ENCODE measurements at regions not wholly inside any gene's neighbourhood (a gene's known extent, or its start where the extent isn't known, plus 50 kb on each side); places are given as distances from the start of the nearest gene placed in this dataset.

DNA sequence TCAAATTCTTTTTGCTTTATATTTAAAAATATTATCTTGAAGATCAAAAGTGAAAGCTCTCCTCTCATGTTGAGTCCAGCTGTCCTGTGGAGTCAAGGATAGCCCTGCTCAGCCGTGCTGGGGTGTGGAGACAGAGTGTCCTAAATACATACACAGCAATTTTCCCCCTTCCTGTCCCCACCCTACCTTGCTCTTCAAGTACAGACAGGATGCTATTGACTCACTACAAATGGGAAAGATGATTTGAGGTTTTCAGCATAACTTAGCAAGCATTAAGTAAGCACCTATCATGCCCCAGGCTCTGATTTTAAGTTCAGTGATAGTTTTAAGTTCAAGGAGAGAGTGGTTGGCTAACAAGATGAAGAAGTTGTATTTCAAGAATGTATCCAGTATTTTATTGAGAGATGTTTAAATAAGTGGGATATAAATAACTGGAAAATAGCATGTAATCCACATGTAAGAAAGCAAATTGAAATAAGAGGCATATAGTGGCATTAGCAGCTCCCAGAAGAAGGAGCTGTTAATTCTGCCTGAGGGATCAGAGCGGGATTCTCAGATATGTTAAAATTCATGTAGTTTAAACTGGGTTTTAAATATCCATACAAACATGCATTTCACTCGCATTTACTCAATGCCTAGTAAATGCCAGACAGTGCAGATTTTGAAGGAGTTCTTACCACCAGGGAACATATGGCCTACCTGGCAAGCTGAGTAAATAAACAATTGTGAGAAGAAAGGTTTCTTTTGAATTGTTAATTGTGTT, 183.5 kb upstream of the ANKFN1 start:
- no peak for DNase-seq (ENCODE audit: low read depth in 1 of 2, low spot score in 1 of 2)
- Histone ChIP-seq H3K27ac (replicated peaks) (no peak overlapping the region), H3K27me3 (ENCODE audit: insufficient read depth, poor library complexity, severe bottlenecking) (no peaks in the 10 kb centered on the region), H3K4me3 (replicated peaks; ENCODE audit: insufficient read depth, low read length) (no peak overlapping the region)
- TF ChIP-seq POLR2AphosphoS5 (IDR thresholded peaks at IDR 0.05; ENCODE audit: low read depth) (no peak), GABPA (IDR thresholded peaks at IDR 0.05; ENCODE audit: low read depth) (no peak), SPI1 (IDR thresholded peaks at IDR 0.05; ENCODE audit: borderline replicate concordance, low read depth) (no peak)
- TF ChIP-seq, protein P1, sequence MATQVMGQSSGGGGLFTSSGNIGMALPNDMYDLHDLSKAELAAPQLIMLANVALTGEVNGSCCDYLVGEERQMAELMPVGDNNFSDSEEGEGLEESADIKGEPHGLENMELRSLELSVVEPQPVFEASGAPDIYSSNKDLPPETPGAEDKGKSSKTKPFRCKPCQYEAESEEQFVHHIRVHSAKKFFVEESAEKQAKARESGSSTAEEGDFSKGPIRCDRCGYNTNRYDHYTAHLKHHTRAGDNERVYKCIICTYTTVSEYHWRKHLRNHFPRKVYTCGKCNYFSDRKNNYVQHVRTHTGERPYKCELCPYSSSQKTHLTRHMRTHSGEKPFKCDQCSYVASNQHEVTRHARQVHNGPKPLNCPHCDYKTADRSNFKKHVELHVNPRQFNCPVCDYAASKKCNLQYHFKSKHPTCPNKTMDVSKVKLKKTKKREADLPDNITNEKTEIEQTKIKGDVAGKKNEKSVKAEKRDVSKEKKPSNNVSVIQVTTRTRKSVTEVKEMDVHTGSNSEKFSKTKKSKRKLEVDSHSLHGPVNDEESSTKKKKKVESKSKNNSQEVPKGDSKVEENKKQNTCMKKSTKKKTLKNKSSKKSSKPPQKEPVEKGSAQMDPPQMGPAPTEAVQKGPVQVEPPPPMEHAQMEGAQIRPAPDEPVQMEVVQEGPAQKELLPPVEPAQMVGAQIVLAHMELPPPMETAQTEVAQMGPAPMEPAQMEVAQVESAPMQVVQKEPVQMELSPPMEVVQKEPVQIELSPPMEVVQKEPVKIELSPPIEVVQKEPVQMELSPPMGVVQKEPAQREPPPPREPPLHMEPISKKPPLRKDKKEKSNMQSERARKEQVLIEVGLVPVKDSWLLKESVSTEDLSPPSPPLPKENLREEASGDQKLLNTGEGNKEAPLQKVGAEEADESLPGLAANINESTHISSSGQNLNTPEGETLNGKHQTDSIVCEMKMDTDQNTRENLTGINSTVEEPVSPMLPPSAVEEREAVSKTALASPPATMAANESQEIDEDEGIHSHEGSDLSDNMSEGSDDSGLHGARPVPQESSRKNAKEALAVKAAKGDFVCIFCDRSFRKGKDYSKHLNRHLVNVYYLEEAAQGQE (IDR thresholded peaks at IDR 0.05; ENCODE audit: insufficient replicate concordance, low read depth), result no peak
- TF ChIP-seq, protein P2, sequence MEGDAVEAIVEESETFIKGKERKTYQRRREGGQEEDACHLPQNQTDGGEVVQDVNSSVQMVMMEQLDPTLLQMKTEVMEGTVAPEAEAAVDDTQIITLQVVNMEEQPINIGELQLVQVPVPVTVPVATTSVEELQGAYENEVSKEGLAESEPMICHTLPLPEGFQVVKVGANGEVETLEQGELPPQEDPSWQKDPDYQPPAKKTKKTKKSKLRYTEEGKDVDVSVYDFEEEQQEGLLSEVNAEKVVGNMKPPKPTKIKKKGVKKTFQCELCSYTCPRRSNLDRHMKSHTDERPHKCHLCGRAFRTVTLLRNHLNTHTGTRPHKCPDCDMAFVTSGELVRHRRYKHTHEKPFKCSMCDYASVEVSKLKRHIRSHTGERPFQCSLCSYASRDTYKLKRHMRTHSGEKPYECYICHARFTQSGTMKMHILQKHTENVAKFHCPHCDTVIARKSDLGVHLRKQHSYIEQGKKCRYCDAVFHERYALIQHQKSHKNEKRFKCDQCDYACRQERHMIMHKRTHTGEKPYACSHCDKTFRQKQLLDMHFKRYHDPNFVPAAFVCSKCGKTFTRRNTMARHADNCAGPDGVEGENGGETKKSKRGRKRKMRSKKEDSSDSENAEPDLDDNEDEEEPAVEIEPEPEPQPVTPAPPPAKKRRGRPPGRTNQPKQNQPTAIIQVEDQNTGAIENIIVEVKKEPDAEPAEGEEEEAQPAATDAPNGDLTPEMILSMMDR (IDR thresholded peaks at IDR 0.05; ENCODE audit: insufficient read depth, low read length), result no peak

DNA sequence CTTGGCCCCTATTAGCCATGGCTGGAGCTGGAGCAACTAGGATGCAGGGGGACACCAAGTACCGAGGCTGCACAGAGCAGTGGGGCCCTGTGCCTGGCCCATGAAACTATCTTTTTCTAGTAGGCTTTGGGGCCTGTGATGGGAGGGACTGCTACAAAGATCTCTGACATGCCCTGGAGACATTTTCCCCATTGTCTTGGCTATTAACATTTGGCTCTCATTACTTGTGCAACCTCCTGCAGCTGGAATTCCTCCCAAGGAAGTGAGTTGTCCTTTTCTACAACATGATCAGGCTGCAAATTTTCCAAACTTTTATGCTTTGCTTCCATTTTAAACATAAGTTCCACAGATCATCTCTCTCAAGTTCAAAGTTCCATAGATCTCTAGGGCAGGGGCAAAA, 174.7 kb upstream of the ANKFN1 start:
- Histone ChIP-seq H3K27me3 (ENCODE audit: insufficient read depth, poor library complexity, severe bottlenecking) (no peaks in the 10 kb centered on the region), H3K4me3 (replicated peaks; ENCODE audit: insufficient read depth, low read length) (no peak overlapping the region), H3K27ac (replicated peaks) (no peak overlapping the region)
- DNase-seq (ENCODE audit: low read depth in 1 of 2, low spot score in 1 of 2), result no peak
- TF ChIP-seq SPI1 (IDR thresholded peaks at IDR 0.05; ENCODE audit: borderline replicate concordance, low read depth), result no peak
- TF ChIP-seq POLR2AphosphoS5 (IDR thresholded peaks at IDR 0.05; ENCODE audit: low read depth), result no peak
- TF ChIP-seq, protein P2 (IDR thresholded peaks at IDR 0.05; ENCODE audit: insufficient read depth, low read length), result no peak
- TF ChIP-seq, protein P1 (IDR thresholded peaks at IDR 0.05; ENCODE audit: insufficient replicate concordance, low read depth), result no peak
- no peak for TF ChIP-seq GABPA (IDR thresholded peaks at IDR 0.05; ENCODE audit: low read depth)

DNA sequence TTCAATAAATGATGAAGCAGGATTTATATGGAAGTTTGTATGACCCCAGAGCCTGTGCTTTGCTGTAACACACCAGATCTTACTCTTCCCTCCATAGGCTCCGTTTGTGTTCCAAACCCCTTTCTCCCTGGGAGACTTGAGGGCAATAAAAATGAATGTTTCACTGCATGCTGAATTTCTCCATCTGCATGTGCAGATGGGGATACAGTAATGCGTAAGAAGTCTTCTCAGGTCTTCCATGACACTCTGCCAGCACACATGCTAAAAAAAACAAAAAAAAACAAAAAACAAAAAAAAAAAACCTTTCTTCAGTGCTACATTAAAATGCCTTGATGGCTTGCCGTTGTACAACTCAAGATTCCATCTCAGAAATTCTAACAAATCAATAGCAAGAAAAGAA, 170.2 kb upstream of the ANKFN1 start:
- H3K4me3 ChIP-seq (replicated peaks; ENCODE audit: insufficient read depth, low read length), result no peak overlapping the region
- H3K27ac ChIP-seq (replicated peaks), result no peak overlapping the region
- no peak for DNase-seq (ENCODE audit: low read depth in 1 of 2, low spot score in 1 of 2)
- no peak for TF ChIP-seq SPI1 (IDR thresholded peaks at IDR 0.05; ENCODE audit: borderline replicate concordance, low read depth)
- TF ChIP-seq GABPA (IDR thresholded peaks at IDR 0.05; ENCODE audit: low read depth), result no peak
- TF ChIP-seq, protein P2 (IDR thresholded peaks at IDR 0.05; ENCODE audit: insufficient read depth, low read length), result no peak
- TF ChIP-seq, protein P1 (IDR thresholded peaks at IDR 0.05; ENCODE audit: insufficient replicate concordance, low read depth), result no peak
- TF ChIP-seq POLR2AphosphoS5 (IDR thresholded peaks at IDR 0.05; ENCODE audit: low read depth), result no peak
- H3K27me3 ChIP-seq (ENCODE audit: insufficient read depth, poor library complexity, severe bottlenecking), result no peaks in the 10 kb centered on the region

Data from HL-60 (cell line).